Spinal cord (tissue), 9 donors: ENCODE measurements at regions not wholly inside any gene's neighbourhood (a gene's known extent, or its start where the extent isn't known, plus 50 kb on each side); places are given as distances from the start of the nearest gene placed in this dataset.

ENCODE experiments used
- DNase-seq, 6 donors: peaks; one replicate each; pipeline versions ENCODE4 v3.0.0 to v3.0.0-alpha.2; 2013 to 2015; ENCODE audit warnings: low spot score in 6 of 6, low read depth in 4 of 6
- H3K27ac ChIP-seq: one replicate; pipeline ENCODE4 v1.5.1; 2013; ENCODE audit warnings: low read depth, low read length, control low read depth
- H3K27me3 ChIP-seq: one replicate; pipeline ENCODE4 v1.6.1; 2013; ENCODE audit warnings: low read length; ENCODE audit not compliant: control insufficient read depth, insufficient read depth
- H3K36me3 ChIP-seq: one replicate; pipeline ENCODE4 v1.6.1; 2013; ENCODE audit warnings: low read length; ENCODE audit not compliant: control insufficient read depth, insufficient read depth
- H3K4me1 ChIP-seq: one replicate; pipeline ENCODE4 v1.6.1; 2013; ENCODE audit warnings: low read length; ENCODE audit not compliant: control insufficient read depth, insufficient read depth
- H3K4me3 ChIP-seq: one replicate; pipeline ENCODE4 v1.5.1; 2013; ENCODE audit warnings: low read depth, low read length, control low read depth
- H3K9me3 ChIP-seq: one replicate; pipeline ENCODE4 v1.6.1; 2013; ENCODE audit warnings: low read length; ENCODE audit not compliant: control insufficient read depth, insufficient read depth
- WGBS: methylation state at CpG from one replicate; pipeline ENCODE4 v1.1.5; 2013; ENCODE audit warnings: missing lambda C conversion rate; ENCODE audit not compliant: insufficient coverage; 5-methylcytosine and 5-hydroxymethylcytosine counted together
- donor health status: healthy.

GRCh38 chr17:53449324-53449723, 373.4 kb upstream of the KIF2B start:
- Histone ChIP-seq H3K27ac (no peak overlapping the region), H3K9me3 (no peaks in the 10 kb centered on the region), H3K36me3 (no peaks in the 10 kb centered on the region), H3K27me3 (no peaks in the 10 kb centered on the region), H3K4me1 (no peaks in the 10 kb centered on the region), H3K4me3 (no peak overlapping the region)
- 60% methylated on average over 1 of the region's 4 CpGs for WGBS
- DNase-seq = no peak

DNA sequence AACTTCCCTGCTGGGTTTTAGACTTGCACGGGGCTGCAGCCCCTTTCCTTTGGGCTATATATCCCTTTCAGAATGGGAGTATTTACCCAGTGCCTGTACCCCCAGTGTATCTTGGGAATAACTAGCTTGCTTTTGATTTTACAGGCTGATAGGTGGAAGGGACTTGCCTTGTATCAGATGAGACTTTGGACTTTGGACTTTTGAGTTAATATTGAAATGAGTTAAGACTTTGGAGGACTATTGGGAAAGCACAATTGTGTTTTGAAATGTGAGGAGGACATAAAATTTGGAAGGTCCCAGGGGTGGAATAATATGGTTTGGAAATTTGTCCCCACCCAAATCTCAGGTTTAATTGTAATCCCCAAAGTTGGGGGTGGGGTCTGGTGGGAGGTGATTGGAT, 393.8 kb upstream of the KIF2B start:
- H3K9me3 ChIP-seq = no peaks in the 10 kb centered on the region
- no CpG with 5 or more reads among the region's 1 CpG for WGBS

GRCh38 chr17:53426505-53426904, 396.2 kb upstream of the KIF2B start:
- Histone ChIP-seq H3K27ac (no peak overlapping the region), H3K4me3 (no peak overlapping the region), H3K9me3 (no peaks in the 10 kb centered on the region), H3K36me3 (no peaks in the 10 kb centered on the region), H3K27me3 (no peaks in the 10 kb centered on the region), H3K4me1 (no peaks in the 10 kb centered on the region)
- DNase-seq = no peak
- WGBS = no CpG with 5 or more reads among the region's 3 CpGs

More for the DNA sequence above, 393.8 kb upstream of the KIF2B start:
- no peaks in the 10 kb centered on the region for H3K27me3 ChIP-seq
- no peaks in the 10 kb centered on the region for H3K4me1 ChIP-seq
- no peak overlapping the region for H3K4me3 ChIP-seq
- no peak for DNase-seq
- H3K36me3 ChIP-seq = no peaks in the 10 kb centered on the region
- H3K27ac ChIP-seq = no peak overlapping the region

GRCh38 chr17:53420035-53420641, 402.6 kb upstream of the KIF2B start:
- Histone ChIP-seq H3K4me3 (no peak overlapping the region), H3K4me1 (no peaks in the 10 kb centered on the region), H3K9me3 (no peaks in the 10 kb centered on the region), H3K36me3 (no peaks in the 10 kb centered on the region), H3K27ac (no peak overlapping the region), H3K27me3 (no peaks in the 10 kb centered on the region)
- 86% methylated on average over 1 of the region's 4 CpGs for WGBS
- no peak for DNase-seq

GRCh38 chr17:53409588-53409987, 413.1 kb upstream of the KIF2B start:
- Histone ChIP-seq H3K36me3 (no peaks in the 10 kb centered on the region), H3K27me3 (no peaks in the 10 kb centered on the region), H3K27ac (no peak overlapping the region), H3K4me3 (no peak overlapping the region), H3K4me1 (no peaks in the 10 kb centered on the region), H3K9me3 (peaks cover 6% of the 10 kb centered on the region)
- WGBS = no CpG with 5 or more reads among the region's 2 CpGs
- DNase-seq = no peak

GRCh38 chr17:53406907-53407306, 415.8 kb upstream of the KIF2B start:
- WGBS = 96% methylated on average over 3 of the region's 4 CpGs
- no peak overlapping the region for H3K4me3 ChIP-seq
- H3K9me3 ChIP-seq = peaks cover 6% of the 10 kb centered on the region
- no peak for DNase-seq
- no peaks in the 10 kb centered on the region for H3K4me1 ChIP-seq
- no peak overlapping the region for H3K27ac ChIP-seq
- no peaks in the 10 kb centered on the region for H3K36me3 ChIP-seq
- H3K27me3 ChIP-seq = no peaks in the 10 kb centered on the region

- DNase-seq = no peak
- Histone ChIP-seq H3K9me3 (no peaks in the 10 kb centered on the region), H3K4me1 (no peaks in the 10 kb centered on the region), H3K27me3 (no peaks in the 10 kb centered on the region), H3K27ac (no peak overlapping the region), H3K36me3 (no peaks in the 10 kb centered on the region), H3K4me3 (no peak overlapping the region)
- no CpG with 5 or more reads among the region's 6 CpGs for WGBS
These were observed 431.5 kb upstream of the KIF2B start for GRCh38 chr17:53391197-53391596.

GRCh38 chr17:53390575-53390974, 432.2 kb upstream of the KIF2B start:
- Histone ChIP-seq H3K27me3 (no peaks in the 10 kb centered on the region), H3K4me1 (no peaks in the 10 kb centered on the region), H3K4me3 (no peak overlapping the region), H3K27ac (no peak overlapping the region), H3K36me3 (no peaks in the 10 kb centered on the region), H3K9me3 (no peaks in the 10 kb centered on the region)
- DNase-seq = peak in 1 of 6 donors; percentile 14
- 50% methylated on average over 1 of the region's 2 CpGs for WGBS

GRCh38 chr17:53387745-53388144, 435.0 kb upstream of the KIF2B start:
- Histone ChIP-seq H3K4me3 (no peak overlapping the region), H3K4me1 (no peaks in the 10 kb centered on the region), H3K27ac (no peak overlapping the region), H3K9me3 (no peaks in the 10 kb centered on the region), H3K36me3 (no peaks in the 10 kb centered on the region), H3K27me3 (no peaks in the 10 kb centered on the region)
- 100% methylated on average over 1 of the region's 3 CpGs for WGBS
- no peak for DNase-seq

- Histone ChIP-seq H3K4me3 (no peak overlapping the region), H3K36me3 (no peaks in the 10 kb centered on the region), H3K9me3 (no peaks in the 10 kb centered on the region), H3K27me3 (no peaks in the 10 kb centered on the region), H3K4me1 (peaks cover 4% of the 10 kb centered on the region), H3K27ac (no peak overlapping the region)
- DNase-seq = peak; percentile 57 to 95 (median 68)
- 6% methylated on average over 3 of the region's 3 CpGs for WGBS
These were observed 468.8 kb upstream of the KIF2B start for GRCh38 chr17:53353919-53354351.
